ENCODE measurements at regions not wholly inside any gene's neighbourhood (a gene's known extent, or its start where the extent isn't known, plus 50 kb on each side); places are given as distances from the start of the nearest gene placed in this dataset.

DNA sequence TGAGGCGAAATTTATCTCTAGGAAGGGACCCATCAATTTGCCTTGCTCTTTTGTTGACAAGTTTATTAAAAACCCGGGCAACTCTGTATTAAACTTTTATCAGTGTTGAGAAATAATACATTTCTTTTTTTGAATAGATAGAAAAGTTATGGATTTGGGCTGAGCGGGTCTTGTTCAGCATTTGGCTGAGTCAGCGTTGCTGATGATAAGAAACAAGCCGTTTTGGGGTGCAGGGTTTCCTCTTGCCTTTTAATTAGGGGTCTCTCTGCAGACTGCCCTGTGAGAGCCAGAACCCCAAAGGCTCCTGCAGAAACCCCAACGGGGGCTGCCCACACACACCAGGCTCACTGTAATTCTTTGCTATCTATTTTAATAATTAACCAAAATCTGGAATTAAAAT is 82.1 kb upstream of the SLCO4A1 start (continued):
- no peak for TF ChIP-seq KLF8 (tag by site-specific recombination; IDR thresholded peaks at IDR 0.05)
- TF ChIP-seq ZNF544 (tag by site-specific recombination; IDR thresholded peaks at IDR 0.05) = no peak
- no peak for TF ChIP-seq ZNF416 (tag by site-specific recombination; IDR thresholded peaks at IDR 0.05)

DNA sequence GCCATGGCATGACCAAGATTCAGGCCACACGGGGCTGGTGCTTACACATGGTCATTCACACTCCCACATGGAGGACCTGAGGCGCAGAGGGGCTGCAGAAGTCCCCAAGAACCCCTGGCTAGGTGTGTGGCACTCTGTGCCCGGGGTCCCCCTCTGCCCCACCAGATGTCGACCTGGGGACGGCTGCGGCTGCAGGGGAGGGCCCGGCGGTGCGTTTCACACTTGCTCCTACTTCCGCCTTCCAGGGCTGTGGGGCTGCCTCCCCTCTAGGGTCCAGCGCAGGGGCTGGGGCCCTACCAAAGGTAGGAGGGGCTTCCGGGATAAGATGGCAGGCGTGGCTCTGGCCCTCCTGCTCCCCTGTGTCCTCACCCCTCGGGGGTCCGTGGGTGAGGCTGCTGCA is 81.1 kb upstream of the SLCO4A1 start:
- POLR2A ChIA-PET = no interaction called here
- Histone ChIP-seq H3K9me3 (ENCODE audit: control insufficient read depth, insufficient read depth, low read depth, low read length) (no peaks in the 10 kb centered on the region), H3K4me3 (ENCODE audit: low read depth, low read length) (no peak overlapping the region), H3K27ac (ENCODE audit: extremely low read depth, low read depth, low read length) (no peak overlapping the region), H3K4me1 (ENCODE audit: control insufficient read depth, insufficient read depth, low read length) (no peaks in the 10 kb centered on the region), H3K36me3 (ENCODE audit: control insufficient read depth in 2 of 2, insufficient read depth in 1 of 2, low read length in 2 of 2) (no peaks in the 10 kb centered on the region)
- CTCF ChIA-PET = no interaction called here
- TF ChIP-seq GLIS2 (tag by site-specific recombination; IDR thresholded peaks at IDR 0.05) (0 out of 2 replicates have a peak, but pooled peaks have one; percentile 5), ZNF335 (tag by site-specific recombination; conservative IDR thresholded peaks at IDR 0.05) (no peak), SP3 (tag by site-specific recombination; IDR thresholded peaks at IDR 0.05) (no peak), ZNF426 (tag by site-specific recombination; IDR thresholded peaks at IDR 0.05) (no peak), ZBTB21 (tag by site-specific recombination; IDR thresholded peaks at IDR 0.05) (no peak), ZNF350 (tag by site-specific recombination; IDR thresholded peaks at IDR 0.05) (no peak)
- TF ChIP-seq, protein P1, sequence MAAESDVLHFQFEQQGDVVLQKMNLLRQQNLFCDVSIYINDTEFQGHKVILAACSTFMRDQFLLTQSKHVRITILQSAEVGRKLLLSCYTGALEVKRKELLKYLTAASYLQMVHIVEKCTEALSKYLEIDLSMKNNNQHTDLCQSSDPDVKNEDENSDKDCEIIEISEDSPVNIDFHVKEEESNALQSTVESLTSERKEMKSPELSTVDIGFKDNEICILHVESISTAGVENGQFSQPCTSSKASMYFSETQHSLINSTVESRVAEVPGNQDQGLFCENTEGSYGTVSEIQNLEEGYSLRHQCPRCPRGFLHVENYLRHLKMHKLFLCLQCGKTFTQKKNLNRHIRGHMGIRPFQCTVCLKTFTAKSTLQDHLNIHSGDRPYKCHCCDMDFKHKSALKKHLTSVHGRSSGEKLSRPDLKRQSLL (tag by site-specific recombination; IDR thresholded peaks at IDR 0.05) = no peak

DNA sequence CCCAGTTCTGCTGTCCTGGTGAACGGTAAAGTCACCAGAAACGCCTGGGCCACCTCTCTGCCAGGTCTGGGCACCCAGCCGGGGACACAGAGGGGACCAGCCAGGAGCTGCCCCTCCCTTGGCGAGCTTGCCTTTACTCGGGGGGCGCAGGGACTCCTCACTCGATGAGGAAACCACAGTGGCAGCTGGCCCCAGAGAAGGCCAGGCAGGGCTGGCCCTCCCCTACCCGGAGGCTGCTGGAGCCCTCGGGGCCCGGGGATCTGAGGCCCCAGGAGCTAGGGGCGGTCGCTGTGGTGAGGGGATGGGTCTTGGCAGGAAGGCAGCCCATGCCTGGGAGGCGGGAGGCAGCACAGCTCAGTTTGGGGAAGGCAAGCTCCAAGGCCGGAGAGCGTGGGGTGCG is 80.4 kb upstream of the SLCO4A1 start:
- CTCF ChIA-PET = interaction anchor here (0.7 kb wide), 1 partner anchor 94 kb away, joined by 4 read pairs; no protein-coding TSS in a partner anchor
- Histone ChIP-seq H3K27ac (ENCODE audit: extremely low read depth, low read depth, low read length) (no peak overlapping the region), H3K4me1 (ENCODE audit: control insufficient read depth, insufficient read depth, low read length) (no peaks in the 10 kb centered on the region), H3K36me3 (ENCODE audit: control insufficient read depth in 2 of 2, insufficient read depth in 1 of 2, low read length in 2 of 2) (no peaks in the 10 kb centered on the region), H3K4me3 (ENCODE audit: low read depth, low read length) (no peak overlapping the region), H3K9me3 (ENCODE audit: control insufficient read depth, insufficient read depth, low read depth, low read length) (no peaks in the 10 kb centered on the region)
- POLR2A ChIA-PET = no interaction called here
- TF ChIP-seq MZF1 (tag by site-specific recombination; IDR thresholded peaks at IDR 0.05; ENCODE audit: borderline replicate concordance) (no peak), ZNF221 (tag by site-specific recombination; IDR thresholded peaks at IDR 0.05; ENCODE audit: borderline replicate concordance) (no peak), SP3 (tag by site-specific recombination; IDR thresholded peaks at IDR 0.05) (no peak), ZNF777 (tag by site-specific recombination; IDR thresholded peaks at IDR 0.05; ENCODE audit: borderline replicate concordance) (no peak), GLI2 (tag by site-specific recombination; IDR thresholded peaks at IDR 0.05; ENCODE audit: borderline replicate concordance, low read depth) (no peak), ZNF530 (tag by site-specific recombination; IDR thresholded peaks at IDR 0.05; ENCODE audit: low read depth) (no peak), ZBTB8A (tag by site-specific recombination; IDR thresholded peaks at IDR 0.05) (no peak)
- TF ChIP-seq, protein P2, sequence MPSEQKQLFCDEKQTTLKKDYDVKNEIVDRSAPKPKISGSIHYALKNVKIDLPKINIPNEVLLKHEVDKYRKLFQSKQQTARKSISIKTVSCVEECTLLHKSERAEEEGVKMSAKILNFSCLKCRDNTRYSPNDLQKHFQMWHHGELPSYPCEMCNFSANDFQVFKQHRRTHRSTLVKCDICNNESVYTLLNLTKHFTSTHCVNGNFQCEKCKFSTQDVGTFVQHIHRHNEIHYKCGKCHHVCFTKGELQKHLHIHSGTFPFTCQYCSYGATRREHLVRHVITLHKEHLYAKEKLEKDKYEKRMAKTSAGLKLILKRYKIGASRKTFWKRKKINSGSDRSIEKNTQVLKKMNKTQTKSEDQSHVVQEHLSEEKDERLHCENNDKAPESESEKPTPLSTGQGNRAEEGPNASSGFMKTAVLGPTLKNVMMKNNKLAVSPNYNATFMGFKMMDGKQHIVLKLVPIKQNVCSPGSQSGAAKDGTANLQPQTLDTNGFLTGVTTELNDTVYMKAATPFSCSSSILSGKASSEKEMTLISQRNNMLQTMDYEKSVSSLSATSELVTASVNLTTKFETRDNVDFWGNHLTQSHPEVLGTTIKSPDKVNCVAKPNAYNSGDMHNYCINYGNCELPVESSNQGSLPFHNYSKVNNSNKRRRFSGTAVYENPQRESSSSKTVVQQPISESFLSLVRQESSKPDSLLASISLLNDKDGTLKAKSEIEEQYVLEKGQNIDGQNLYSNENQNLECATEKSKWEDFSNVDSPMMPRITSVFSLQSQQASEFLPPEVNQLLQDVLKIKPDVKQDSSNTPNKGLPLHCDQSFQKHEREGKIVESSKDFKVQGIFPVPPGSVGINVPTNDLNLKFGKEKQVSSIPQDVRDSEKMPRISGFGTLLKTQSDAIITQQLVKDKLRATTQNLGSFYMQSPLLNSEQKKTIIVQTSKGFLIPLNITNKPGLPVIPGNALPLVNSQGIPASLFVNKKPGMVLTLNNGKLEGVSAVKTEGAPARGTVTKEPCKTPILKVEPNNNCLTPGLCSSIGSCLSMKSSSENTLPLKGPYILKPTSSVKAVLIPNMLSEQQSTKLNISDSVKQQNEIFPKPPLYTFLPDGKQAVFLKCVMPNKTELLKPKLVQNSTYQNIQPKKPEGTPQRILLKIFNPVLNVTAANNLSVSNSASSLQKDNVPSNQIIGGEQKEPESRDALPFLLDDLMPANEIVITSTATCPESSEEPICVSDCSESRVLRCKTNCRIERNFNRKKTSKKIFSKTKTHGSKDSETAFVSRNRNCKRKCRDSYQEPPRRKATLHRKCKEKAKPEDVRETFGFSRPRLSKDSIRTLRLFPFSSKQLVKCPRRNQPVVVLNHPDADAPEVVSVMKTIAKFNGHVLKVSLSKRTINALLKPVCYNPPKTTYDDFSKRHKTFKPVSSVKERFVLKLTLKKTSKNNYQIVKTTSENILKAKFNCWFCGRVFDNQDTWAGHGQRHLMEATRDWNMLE (tag by site-specific recombination; conservative IDR thresholded peaks at IDR 0.05; ENCODE audit: low read depth) = no peak
- TF ChIP-seq, protein P3, sequence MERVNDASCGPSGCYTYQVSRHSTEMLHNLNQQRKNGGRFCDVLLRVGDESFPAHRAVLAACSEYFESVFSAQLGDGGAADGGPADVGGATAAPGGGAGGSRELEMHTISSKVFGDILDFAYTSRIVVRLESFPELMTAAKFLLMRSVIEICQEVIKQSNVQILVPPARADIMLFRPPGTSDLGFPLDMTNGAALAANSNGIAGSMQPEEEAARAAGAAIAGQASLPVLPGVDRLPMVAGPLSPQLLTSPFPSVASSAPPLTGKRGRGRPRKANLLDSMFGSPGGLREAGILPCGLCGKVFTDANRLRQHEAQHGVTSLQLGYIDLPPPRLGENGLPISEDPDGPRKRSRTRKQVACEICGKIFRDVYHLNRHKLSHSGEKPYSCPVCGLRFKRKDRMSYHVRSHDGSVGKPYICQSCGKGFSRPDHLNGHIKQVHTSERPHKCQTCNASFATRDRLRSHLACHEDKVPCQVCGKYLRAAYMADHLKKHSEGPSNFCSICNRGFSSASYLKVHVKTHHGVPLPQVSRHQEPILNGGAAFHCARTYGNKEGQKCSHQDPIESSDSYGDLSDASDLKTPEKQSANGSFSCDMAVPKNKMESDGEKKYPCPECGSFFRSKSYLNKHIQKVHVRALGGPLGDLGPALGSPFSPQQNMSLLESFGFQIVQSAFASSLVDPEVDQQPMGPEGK (tag by site-specific recombination; IDR thresholded peaks at IDR 0.05) = no peak
- TF ChIP-seq, protein P4, sequence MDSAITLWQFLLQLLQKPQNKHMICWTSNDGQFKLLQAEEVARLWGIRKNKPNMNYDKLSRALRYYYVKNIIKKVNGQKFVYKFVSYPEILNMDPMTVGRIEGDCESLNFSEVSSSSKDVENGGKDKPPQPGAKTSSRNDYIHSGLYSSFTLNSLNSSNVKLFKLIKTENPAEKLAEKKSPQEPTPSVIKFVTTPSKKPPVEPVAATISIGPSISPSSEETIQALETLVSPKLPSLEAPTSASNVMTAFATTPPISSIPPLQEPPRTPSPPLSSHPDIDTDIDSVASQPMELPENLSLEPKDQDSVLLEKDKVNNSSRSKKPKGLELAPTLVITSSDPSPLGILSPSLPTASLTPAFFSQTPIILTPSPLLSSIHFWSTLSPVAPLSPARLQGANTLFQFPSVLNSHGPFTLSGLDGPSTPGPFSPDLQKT (IDR thresholded peaks at IDR 0.05; ENCODE audit: borderline replicate concordance, low read depth, low read length) = no peak
- TF ChIP-seq, protein P5, sequence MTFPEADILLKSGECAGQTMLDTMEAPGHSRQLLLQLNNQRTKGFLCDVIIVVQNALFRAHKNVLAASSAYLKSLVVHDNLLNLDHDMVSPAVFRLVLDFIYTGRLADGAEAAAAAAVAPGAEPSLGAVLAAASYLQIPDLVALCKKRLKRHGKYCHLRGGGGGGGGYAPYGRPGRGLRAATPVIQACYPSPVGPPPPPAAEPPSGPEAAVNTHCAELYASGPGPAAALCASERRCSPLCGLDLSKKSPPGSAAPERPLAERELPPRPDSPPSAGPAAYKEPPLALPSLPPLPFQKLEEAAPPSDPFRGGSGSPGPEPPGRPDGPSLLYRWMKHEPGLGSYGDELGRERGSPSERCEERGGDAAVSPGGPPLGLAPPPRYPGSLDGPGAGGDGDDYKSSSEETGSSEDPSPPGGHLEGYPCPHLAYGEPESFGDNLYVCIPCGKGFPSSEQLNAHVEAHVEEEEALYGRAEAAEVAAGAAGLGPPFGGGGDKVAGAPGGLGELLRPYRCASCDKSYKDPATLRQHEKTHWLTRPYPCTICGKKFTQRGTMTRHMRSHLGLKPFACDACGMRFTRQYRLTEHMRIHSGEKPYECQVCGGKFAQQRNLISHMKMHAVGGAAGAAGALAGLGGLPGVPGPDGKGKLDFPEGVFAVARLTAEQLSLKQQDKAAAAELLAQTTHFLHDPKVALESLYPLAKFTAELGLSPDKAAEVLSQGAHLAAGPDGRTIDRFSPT (tag by site-specific recombination; IDR thresholded peaks at IDR 0.05) = no peak
- TF ChIP-seq, protein P6, sequence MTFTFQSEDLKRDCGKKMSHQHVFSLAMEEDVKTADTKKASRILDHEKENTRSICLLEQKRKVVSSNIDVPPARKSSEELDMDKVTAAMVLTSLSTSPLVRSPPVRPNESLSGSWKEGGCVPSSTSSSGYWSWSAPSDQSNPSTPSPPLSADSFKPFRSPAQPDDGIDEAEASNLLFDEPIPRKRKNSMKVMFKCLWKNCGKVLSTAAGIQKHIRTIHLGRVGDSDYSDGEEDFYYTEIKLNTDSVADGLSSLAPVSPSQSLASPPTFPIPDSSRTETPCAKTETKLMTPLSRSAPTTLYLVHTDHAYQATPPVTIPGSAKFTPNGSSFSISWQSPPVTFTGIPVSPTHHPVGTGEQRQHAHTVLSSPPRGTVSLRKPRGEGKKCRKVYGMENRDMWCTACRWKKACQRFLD (tag by site-specific recombination; IDR thresholded peaks at IDR 0.05) = no peak

All from HEK293 (cell line).